ENCODE measurements at regions not wholly inside any gene's neighbourhood (a gene's known extent, or its start where the extent isn't known, plus 50 kb on each side); places are given as distances from the start of the nearest gene placed in this dataset.
"Not testable (repeated sequence)": the region's sequence is repeated elsewhere in the genome, so short reads cannot be mapped to it uniquely, and the experiment has no call there.

DNA sequence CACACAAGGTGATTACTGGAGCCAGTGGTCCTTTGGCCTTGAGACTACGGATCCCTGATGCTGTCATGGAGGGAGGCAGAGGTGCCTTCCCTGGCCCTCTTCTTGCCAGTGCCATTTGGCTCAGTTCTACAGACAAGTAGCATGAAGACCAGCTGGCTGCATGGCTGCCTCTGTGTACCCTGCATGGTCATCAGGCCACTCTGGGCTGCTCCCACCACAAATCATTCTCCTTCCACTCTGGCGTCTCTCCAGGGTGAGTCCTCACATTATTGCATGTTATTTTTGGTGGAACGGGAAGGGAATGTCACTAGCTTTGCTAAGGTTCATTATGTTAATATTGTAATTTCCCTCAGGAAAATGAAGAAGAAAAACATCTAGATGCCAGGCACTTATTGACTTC lies 229.8 kb downstream of the VAPA start:
- DNase-seq = no peak

DNA sequence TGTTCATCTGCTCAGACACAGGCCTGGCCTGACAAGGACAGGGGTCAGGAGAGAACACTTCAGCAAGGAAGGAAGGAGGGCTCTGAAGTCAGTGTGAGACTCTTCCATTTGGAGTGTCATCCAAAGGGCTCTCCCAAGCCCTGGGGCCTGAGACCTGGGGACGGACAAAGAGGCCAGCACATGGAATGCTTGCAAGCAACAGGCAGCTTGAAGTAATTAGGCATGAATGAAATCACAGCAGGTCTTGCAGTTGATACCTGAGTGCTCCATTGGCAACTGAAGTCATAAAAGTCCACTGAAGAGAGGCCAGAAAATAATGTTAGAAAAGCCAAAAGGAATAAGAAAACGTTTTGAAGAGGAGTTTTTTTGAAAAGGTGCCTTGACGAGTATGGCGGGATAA lies 231.7 kb downstream of the VAPA start:
- DNase-seq = no peak

DNA sequence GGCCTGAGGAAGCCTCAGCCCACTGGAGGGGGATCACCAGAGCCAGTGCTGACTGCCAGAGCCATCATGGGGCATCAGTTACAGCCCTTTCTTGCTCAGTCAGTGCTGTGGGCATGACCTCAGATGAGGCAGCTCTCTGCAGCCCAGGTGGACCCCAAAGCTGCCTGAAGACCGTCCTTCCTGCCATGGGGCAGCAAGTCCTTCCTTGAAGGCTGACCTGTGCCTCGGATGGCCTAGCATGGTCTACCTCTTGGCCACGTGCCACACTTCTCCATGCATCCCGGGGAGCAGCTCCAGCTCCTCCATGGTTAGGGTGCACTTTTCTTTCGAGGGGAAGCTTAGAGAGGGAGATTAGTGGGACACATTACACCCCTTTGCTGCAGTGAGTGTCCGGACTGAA lies 233.4 kb downstream of the VAPA start:
- DNase-seq = no peak

DNA sequence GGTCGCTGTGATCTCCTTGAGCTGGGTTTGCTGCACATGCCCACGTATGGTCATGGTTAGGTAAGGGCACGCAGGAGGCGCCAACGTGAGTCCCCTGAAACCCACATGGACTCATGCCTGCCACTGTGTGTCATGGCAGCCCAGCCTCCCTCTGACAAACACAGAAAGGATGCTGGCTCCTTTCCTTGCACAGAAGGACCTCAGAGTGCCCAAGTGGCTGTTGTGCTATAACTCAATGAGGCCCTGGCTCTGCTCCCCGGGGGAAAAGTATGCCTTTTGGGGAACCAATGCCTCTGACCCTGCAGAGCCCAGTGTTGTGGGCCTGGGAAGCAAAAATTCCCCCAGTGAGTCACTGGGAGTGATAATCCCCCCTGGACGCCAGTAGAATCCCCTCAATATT lies 233.9 kb downstream of the VAPA start:
- DNase-seq = no peak

DNA sequence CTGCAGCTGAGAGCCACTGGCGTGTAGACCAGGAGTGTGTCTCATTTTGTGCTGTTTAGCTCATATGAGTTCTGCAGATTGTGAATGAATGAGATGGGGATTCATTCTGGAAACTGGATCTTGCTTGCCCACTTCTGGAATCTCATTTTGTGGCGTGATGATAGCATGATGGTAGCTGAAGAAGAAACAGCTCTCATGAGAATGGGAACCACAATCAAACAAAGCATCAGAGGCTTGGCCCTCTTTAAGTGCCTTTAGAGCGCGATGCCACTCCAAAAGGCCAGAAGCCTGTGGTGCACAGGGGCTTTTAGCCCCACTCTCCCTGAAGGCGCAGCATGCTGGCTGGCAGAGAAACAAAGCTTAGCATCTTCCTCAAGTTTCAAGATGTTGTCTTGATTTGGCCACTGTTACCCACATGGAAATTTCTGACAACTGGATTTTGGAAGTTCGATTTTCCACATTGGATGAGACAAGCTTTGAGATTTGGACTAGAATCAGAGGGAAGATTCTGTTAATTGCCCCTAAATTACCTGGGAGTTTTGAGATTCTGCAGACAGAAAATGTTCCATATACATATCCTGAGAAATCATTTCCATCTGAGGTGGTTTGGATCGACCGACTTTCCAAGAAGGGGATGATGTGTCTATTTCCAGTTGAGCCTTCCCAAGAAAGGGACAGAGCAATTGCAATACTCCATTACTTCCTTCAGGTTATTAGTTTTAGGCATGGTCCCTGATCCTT lies 234.5 kb downstream of the VAPA start:
- no peak for DNase-seq

DNA sequence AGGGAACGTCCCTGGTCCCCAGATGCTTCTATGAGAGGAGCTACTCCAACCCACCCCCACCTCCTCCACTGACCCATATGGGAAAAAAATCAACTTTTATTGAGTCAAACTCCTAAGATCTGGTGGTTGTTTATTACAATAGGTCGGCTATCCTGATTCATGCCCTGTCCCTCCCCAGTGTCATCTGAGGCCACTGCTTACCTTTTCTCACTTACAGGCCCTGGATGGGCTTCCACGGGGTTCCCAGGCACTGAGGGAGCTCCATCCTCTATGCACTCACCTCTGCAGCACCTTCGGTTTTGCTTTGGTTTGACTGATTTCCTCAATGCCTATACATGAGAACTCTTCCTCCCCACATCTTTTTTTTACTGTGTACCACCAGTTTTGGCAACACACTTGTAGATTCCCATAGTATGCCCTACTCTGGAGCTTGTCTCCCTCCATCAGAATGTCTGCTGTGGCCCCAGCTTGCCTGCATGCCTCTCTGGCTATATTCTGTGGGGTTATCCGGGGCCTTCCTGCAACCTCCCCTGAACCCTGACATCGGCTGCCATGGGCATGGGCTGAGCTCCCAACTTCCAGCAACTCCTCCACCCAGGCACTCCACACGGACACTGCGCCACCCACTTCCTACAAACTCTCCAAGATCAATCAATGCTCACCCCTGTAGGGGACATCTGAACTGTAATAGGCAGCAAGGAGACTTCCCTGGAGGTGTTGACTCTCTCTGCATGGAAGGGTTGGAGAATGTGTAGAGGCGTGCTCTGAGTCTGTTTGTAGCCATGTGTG lies 236.1 kb downstream of the VAPA start:
- no peak for DNase-seq

DNA sequence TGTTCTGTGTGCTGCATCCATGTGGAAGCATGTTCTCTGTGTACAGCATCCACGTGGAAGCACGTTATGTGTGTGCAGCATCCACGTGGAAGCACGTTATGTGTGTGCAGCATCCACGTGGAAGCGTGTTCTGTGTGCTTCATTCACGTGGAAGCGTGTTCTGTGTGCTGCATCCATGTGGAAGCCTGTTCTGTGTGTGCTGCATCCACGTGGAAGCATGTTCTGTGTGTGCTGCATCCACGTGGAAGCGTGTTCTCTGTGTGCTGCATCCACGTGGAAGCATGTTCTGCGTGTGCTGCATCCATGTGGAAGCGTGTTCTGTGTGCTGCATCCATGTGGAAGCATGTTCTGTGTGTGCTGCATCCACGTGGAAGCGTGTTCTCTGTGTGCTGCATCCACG lies 236.8 kb downstream of the VAPA start:
- not testable (repeated sequence) for DNase-seq

DNA sequence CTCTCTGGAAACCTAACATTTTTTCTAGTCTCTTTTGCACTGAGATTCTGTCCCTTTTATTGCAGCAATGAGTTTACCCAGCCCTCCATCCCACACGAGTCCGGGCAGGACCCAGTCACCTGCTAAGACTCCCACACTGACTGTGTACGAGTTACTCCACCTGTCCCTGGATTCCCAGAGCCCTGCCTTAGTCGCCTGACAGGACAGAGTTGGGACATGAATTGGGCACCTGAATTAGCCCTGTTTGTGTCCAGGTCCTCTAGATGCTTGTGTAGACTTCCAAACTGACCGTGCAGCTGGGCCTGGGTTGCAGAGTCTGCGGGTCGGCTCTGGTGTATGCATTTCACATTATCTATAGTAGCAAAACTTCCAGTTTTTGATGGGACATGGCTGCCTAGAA lies 238.7 kb downstream of the VAPA start:
- DNase-seq = no peak

DNA sequence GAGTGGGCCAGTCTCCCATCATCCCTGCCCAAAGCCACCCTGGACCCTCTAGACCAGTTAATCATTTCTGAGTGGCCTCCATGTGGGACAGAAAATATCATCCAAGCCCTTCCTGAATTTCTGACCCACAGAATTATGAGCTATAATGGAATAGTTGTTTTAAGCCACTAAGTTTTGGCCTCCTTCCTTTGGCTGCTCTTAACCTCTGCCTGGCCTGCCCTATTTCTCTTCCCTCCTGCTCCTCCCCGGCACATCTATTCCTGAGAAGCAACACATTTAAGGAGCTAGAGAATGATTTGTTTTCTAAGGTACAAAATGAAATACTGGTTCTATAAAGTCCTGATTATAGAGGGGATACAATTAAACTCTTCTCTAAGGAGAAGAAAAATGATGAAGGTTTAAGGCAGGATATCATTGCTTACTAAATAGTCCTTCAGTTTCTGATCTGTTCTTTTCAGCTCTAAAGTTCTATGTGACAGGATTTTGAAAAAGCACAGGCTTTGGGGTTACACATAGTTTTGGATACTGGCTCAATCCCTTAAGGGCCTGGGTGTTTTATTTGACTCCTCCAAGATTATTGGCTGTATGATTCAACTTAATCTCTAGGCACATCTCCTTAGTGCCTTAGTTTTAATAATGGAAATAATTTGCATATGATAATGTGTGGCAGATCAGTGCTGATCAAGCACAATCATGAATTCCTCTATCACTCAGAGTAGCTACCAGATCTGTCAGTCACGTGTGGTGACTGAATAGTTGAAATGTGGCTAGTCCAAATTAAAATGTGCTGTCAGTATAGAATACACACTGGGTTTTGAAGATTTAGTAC lies 240.3 kb downstream of the VAPA start:
- DNase-seq = no peak

DNA sequence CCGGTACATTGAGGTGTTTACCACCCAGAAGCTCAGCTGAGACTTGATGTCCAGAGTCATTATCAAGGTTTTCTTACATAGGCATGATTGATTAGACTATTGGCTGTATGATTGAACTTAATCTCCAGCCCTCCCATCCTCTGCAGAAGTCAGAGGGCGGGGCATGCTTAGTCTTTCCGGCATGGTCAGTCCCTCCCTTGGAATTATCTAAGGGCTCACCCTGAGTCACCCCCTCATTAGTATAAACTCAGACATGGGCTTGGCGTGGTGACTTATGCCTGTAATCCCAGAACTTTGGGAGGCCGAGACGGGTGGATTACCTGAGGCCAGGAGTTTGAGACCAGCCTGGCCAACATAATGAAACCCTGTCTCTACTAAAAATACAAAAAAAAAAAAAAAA lies 243.9 kb downstream of the VAPA start:
- DNase-seq = no peak

DNA sequence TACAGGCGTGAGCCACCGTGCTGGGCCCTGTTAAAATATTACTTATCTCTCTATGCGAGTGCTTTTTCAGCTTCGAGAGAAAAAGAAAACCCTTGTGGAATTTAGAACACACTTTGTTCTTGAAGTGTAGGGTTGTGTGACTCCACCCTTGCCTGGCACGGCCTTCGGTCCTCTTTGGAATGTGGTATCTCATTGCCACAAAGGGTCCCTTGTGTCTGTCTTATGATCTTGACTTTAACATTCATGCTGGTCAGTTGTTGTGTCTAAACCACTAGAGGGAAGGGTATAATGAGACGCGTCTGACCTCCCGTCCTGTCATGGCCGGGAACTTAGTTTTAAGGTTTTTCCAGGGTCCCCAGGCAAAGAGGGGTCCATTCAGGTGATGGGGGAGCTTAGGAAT lies 246.4 kb downstream of the VAPA start:
- DNase-seq = no peak

DNA sequence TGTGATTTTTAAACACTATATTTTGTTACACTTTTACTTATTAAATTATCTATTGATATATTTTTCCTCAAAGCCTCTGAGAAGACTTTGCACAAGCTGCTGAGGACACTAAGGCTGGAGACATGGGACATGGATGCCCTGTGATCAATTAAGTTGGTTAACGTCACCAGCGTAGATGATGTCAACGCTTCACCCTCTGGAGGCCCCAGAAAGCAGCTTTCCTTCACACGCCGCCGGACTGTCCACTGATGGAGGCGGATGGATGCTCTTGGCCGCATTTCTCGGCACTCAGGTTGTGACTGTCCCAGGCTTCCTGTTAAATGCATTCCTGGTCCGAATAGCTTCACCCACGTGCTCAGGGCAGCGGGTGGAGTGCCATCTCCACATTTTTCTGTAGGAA lies 247.5 kb downstream of the VAPA start:
- DNase-seq = no peak

DNA sequence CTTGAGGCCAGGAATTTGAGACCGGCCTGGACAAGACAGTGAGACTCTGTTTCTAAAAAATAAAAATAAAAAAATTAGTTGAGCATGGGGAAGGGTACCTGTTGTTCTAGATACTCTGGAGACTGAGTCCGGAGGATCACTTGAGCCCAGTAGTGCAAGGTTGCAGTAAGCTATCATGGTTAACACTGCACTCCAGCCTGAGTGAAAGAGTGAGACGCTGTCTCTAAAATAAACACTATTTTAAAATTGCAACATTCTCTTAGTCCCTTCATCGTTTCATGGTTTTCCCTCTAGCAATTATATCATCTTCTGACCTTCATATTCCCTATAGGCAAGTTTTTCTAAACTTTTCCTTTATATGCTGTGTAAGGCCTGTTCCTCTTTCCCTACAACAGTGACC lies 248.5 kb downstream of the VAPA start:
- DNase-seq = no peak

DNA sequence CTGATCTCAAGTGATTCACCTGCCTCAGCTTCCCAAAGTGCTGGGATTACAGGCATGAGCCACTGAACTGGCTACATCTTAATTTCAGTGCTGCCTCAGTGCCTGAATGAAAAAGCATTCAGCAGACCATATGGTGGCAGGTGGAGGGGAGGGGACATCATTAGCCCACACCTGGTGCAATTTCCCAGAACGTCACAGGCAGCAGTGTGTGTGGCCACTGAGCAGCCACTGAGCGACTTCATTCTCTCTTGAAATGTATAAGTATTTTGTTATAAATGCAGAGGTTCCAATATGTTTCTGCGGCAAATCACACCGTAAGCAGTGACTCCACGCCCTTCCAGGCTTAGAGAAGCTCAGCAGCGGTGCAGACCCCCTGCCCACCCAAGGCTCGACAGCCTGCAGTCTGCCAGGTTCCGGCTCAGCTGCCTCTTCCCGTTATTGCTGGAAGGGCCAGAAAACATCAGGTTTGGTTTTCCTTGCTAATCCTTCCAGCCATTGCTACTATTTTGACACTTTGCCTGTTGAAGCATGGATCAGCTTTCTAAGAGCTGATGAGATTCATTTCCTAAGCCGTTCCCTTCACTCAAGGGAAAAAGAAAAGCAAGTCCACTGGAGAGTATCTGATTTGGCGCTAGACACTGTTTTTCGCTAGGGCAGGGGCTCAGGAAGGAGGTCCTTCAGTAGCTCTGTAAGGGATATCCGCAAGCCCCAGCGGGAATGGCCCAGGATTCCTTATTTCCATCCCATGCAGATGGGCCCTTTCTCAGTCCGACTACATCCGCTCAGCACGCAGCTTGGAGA lies 250.7 kb downstream of the VAPA start:
- DNase-seq = no peak

DNA sequence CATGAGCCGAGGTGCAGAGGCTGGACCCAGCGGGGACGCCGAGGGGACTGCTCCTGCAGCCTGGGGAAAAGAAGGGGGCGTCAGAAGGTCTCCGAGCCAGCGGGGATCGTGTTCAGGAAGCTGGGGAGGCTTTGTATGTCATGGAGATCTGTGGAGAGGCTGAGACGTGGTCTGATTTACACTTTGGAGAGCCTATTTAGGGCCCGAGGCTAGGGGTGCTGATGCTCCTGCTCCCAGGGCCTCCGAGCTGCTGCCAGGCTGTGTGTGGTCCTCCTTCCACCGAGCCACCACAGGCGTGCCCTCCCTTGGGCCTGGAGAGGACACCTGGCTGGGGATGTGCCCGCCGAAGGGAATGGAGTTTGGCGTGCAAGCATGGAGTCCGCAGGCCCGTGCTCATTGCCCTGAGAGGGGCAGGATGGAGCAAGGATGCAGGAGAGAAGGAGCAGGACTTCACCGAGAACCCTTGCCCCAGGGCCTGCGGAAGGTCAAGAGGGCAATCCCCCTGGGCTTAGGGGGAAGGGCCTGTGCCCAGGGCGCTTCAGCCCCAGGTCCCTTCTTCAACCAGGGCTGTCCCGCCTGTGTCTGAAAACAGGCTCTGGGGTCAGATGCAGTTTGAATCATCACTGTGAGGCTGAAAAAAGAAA lies 252.5 kb downstream of the VAPA start:
- no peak for DNase-seq

DNA sequence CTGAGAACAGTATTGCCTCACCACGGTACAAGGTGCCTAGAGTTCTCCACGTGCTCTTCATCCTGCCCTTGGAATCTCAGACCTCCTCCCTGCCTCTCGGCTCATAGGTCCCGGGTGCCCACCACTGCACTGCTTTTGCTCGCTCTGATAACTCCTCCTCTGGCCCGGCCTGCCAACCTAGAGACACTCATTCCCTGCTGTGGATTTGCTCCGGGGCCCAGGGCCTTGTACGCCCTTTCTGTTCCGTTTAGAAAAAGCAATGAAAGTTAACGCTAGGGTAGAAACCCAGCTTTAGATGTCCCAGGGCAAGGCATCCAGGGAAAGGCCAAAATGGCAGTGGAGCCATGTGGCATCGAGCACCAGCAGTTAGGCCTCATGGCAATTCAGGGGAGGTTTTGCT lies 253.9 kb downstream of the VAPA start:
- DNase-seq = no peak

DNA sequence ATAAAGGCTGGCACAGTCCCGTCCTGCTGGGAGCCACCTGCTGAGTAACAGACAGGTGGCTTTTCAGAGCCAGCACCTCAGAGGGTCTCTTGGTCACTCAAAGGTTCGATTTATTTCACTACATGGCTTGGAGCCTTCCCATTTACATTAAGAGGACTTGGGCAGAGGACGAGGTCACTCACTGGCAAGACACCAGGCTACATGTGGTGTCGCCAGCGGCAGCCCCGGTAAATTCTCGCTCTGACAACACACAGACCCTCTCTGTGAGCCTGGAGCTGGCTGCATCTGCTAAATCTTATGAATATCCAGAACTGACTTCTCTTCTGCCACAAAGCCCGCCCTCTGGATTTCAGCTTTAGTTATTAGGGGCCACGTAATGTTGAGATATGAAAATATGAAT lies 254.7 kb downstream of the VAPA start:
- no peak for DNase-seq

DNA sequence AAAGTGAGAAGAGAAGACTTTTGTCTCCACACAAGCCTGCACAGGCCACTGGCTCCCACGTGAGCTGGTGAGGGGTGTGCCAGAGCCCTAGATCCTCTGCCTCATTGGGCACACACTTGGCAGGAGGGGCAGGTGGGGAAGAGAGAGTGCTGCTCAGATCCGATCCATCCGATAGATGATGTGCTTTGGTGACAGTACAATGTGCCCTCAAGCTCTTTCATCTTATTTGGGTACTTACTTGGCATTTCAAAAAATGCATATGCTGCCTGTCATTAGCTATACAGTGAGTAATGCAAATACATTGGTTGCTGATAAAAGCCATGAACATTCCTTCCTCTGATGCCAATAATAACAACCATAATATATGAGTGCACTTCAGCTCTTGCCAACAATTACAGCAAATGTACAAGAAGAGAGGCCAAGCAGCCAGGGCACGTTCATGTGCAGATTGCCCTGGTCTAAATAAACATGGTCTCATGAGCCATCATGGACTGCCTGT lies 255.3 kb downstream of the VAPA start:
- DNase-seq = peak; percentile 56

DNA sequence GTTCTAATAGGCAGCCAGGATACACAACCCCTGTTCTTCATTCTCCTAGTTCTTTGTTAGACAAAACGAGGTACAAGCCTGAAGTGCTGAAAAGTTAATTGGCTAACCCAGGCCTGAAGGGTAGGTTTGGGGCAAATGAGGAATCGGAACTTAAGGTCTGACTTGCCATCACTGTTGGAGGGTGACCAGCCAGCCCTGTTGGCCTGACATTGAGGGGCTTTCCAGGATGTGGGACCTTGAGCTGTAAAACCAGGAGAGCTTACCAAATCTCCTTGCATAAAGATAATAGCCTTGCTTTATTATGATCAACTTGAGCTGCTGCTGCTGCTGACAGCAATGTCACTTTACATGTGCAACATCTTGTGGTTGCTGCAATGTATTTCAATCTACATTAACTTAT lies 256.0 kb downstream of the VAPA start:
- DNase-seq = no peak

DNA sequence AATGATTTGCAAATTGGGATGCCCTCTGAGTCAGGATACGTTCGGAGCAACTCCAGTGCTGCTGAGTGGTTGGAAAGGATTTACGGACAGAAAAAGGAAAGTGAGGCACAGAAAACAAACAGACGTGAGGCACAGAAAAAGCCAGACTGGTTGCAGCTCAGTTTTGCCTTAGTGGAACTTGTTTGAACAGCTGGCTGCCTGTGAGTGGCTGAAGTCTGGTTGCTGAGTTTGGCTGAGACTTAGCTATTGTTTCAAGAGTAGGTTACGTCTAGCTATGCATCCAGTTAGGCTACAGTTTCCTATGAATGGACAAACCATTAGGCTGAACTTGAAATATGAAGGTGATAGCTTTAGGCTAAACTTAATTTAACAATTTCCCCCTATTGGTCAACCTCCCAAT lies 256.6 kb downstream of the VAPA start:
- no peak for DNase-seq

DNA sequence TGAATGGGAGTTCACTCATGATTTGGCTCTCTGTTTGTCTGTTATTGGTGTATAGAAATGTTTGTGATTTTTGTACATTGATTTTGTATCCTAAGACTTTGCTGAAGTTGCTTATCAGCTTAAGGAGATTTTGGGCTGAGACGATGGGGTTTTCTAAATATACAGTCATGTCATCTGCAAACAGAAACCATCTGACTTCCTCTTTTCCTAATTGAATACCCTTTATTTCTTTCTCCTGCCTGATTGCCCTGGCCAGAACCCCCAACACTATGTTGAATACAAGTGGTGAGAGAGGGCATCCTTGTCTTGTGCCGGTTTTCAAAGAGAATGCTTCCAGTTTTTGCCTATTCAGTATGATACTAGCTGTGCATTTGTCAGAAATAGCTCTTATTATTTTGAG lies 261.5 kb downstream of the VAPA start:
- not testable (repeated sequence) for DNase-seq

DNA sequence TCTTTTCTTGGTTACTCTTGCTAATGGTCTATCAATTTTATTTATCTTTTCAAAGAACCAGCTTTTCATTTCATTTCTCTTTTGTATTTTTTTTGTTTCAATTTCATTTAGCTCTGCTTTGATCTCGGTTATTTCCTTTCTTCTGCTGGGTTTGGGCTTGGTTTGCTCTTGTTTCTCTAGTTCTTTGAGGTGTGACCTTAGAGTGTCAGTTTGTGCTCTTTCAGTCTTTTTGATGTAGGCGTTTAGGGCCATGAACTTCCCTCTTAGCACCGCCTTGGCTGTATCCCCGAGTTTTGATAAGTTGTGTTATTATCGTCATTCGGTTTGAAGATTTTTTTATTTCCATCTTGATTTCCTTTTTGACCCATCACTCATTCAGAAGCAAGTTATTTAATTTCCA lies 265.5 kb downstream of the VAPA start:
- not testable (repeated sequence) for DNase-seq

Measured in NCI-H1105 (cell line).